Neural cell (in vitro differentiated cells): ENCODE measurements at regions not wholly inside any gene's neighbourhood (a gene's known extent, or its start where the extent isn't known, plus 50 kb on each side); places are given as distances from the start of the nearest gene placed in this dataset.

ENCODE experiments used
- SMC3 ChIP-seq: fragments of 450-650 bp; conservative IDR thresholded peaks from 2 replicates; pipeline ENCODE4 v1.6.1; 2014; ENCODE audit warnings: antibody characterized with exemption, mild to moderate bottlenecking, moderate library complexity; ENCODE audit not compliant: poor library complexity
- TF ChIP-seq, protein P1 (sequence below): fragments of 450-650 bp; IDR thresholded peaks from 2 replicates; pipeline ENCODE4 v1.5.1; 2014; ENCODE audit warnings: antibody characterized with exemption, mild to moderate bottlenecking, moderate library complexity; ENCODE audit not compliant: poor library complexity, severe bottlenecking

- TF ChIP-seq, protein P1, sequence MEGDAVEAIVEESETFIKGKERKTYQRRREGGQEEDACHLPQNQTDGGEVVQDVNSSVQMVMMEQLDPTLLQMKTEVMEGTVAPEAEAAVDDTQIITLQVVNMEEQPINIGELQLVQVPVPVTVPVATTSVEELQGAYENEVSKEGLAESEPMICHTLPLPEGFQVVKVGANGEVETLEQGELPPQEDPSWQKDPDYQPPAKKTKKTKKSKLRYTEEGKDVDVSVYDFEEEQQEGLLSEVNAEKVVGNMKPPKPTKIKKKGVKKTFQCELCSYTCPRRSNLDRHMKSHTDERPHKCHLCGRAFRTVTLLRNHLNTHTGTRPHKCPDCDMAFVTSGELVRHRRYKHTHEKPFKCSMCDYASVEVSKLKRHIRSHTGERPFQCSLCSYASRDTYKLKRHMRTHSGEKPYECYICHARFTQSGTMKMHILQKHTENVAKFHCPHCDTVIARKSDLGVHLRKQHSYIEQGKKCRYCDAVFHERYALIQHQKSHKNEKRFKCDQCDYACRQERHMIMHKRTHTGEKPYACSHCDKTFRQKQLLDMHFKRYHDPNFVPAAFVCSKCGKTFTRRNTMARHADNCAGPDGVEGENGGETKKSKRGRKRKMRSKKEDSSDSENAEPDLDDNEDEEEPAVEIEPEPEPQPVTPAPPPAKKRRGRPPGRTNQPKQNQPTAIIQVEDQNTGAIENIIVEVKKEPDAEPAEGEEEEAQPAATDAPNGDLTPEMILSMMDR, result no peak
- TF ChIP-seq SMC3, result no peak
Measured at GRCh38 chr3:28922376-28922775, 358.5 kb upstream of the RBMS3 start.
